Osteocyte (in vitro differentiated cells): ENCODE measurements at regions not wholly inside any gene's neighbourhood (a gene's known extent, or its start where the extent isn't known, plus 50 kb on each side); places are given as distances from the start of the nearest gene placed in this dataset.

Experiments
- DNase-seq: peaks from one replicate; pipeline ENCODE4 v3.0.0; 2021; ENCODE audit warnings: mixed read lengths; ENCODE audit not compliant: unreplicated experiment; ENCODE audit errors: extremely low spot score
- H3K27ac Mint-ChIP-seq: one replicate; pipeline ENCODE4 v1.8.0; 2021; ENCODE audit warnings: mild to moderate bottlenecking, mixed read lengths; ENCODE audit not compliant: unreplicated experiment
- H3K27me3 Mint-ChIP-seq: one replicate; pipeline ENCODE4 v1.8.0; 2021; ENCODE audit warnings: mixed read lengths; ENCODE audit not compliant: unreplicated experiment
- H3K36me3 Mint-ChIP-seq: one replicate; pipeline ENCODE4 v1.8.0; 2021; ENCODE audit warnings: mixed read lengths; ENCODE audit not compliant: unreplicated experiment
- H3K4me1 Mint-ChIP-seq: one replicate; pipeline ENCODE4 v1.8.0; 2021; ENCODE audit warnings: mixed read lengths; ENCODE audit not compliant: unreplicated experiment
- H3K4me3 Mint-ChIP-seq: one replicate; pipeline ENCODE4 v1.8.0; 2021; ENCODE audit warnings: mild to moderate bottlenecking, moderate library complexity, mixed read lengths; ENCODE audit not compliant: unreplicated experiment
- H3K9me3 Mint-ChIP-seq: one replicate; pipeline ENCODE4 v1.8.0; 2021; ENCODE audit warnings: mixed read lengths; ENCODE audit not compliant: unreplicated experiment
- TF ChIP-seq, protein P1 (sequence below): fragments of 200-600 bp; sonication (generic); IDR thresholded peaks from 2 replicates; pipeline ENCODE4 v1.5.0; 2021; ENCODE audit warnings: antibody characterized with exemption, mild to moderate bottlenecking, moderate library complexity

GRCh38 chr4:155134136-155134535, 74.3 kb upstream of the NPY2R start:
- no peaks in the 10 kb centered on the region for H3K9me3 Mint-ChIP-seq
- no peak for DNase-seq
- H3K36me3 Mint-ChIP-seq = no peaks in the 10 kb centered on the region
- H3K4me1 Mint-ChIP-seq = no peaks in the 10 kb centered on the region
- no peak overlapping the region for H3K4me3 Mint-ChIP-seq
- H3K27ac Mint-ChIP-seq = no peak overlapping the region
- peaks cover 2% of the 10 kb centered on the region for H3K27me3 Mint-ChIP-seq
- TF ChIP-seq, protein P1, sequence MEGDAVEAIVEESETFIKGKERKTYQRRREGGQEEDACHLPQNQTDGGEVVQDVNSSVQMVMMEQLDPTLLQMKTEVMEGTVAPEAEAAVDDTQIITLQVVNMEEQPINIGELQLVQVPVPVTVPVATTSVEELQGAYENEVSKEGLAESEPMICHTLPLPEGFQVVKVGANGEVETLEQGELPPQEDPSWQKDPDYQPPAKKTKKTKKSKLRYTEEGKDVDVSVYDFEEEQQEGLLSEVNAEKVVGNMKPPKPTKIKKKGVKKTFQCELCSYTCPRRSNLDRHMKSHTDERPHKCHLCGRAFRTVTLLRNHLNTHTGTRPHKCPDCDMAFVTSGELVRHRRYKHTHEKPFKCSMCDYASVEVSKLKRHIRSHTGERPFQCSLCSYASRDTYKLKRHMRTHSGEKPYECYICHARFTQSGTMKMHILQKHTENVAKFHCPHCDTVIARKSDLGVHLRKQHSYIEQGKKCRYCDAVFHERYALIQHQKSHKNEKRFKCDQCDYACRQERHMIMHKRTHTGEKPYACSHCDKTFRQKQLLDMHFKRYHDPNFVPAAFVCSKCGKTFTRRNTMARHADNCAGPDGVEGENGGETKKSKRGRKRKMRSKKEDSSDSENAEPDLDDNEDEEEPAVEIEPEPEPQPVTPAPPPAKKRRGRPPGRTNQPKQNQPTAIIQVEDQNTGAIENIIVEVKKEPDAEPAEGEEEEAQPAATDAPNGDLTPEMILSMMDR = no peak

DNA sequence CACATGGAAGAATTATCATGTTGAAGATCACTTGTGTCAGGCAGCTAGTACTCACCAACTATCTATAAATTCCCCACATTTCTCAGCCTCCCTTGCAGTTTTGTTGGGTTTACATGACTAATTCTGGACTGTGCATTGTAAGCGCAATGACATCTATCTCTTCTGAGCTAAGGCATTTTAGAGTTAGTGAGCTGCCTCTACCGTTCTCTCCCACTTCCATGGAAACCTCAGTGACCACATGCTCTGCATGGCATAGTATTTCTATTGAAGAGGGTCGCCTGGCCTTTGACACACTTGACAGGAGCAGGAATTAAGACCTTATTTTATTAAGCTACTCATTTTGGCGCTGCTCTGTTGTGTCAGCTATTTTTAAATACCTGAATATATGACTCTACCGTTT, 67.5 kb upstream of the NPY2R start:
- TF ChIP-seq, protein P1 = no peak
- no peaks in the 10 kb centered on the region for H3K4me1 Mint-ChIP-seq

GRCh38 chr4:155143512-155143911, 64.9 kb upstream of the NPY2R start:
- no peak for DNase-seq
- no peaks in the 10 kb centered on the region for H3K9me3 Mint-ChIP-seq
- H3K4me3 Mint-ChIP-seq = no peak overlapping the region
- H3K36me3 Mint-ChIP-seq = no peaks in the 10 kb centered on the region
- peaks cover 3% of the 10 kb centered on the region for H3K27me3 Mint-ChIP-seq
- no peaks in the 10 kb centered on the region for H3K4me1 Mint-ChIP-seq
- TF ChIP-seq, protein P1 = no peak
- H3K27ac Mint-ChIP-seq = no peak overlapping the region

More for the DNA sequence above, 67.5 kb upstream of the NPY2R start:
- no peak overlapping the region for H3K27ac Mint-ChIP-seq
- DNase-seq = no peak
- no peak overlapping the region for H3K4me3 Mint-ChIP-seq
- H3K27me3 Mint-ChIP-seq = peaks cover 3% of the 10 kb centered on the region
- no peaks in the 10 kb centered on the region for H3K36me3 Mint-ChIP-seq
- H3K9me3 Mint-ChIP-seq = no peaks in the 10 kb centered on the region
